ENCODE measurements at regions not wholly inside any gene's neighbourhood (a gene's known extent, or its start where the extent isn't known, plus 50 kb on each side); places are given as distances from the start of the nearest gene placed in this dataset.

GRCh38 chr2:21288299-21288698, 164.5 kb downstream of the TDRD15 start:
- DNase-seq: no peak

GRCh38 chr2:21288739-21289520, 165.2 kb downstream of the TDRD15 start:
- no peak for DNase-seq

DNA sequence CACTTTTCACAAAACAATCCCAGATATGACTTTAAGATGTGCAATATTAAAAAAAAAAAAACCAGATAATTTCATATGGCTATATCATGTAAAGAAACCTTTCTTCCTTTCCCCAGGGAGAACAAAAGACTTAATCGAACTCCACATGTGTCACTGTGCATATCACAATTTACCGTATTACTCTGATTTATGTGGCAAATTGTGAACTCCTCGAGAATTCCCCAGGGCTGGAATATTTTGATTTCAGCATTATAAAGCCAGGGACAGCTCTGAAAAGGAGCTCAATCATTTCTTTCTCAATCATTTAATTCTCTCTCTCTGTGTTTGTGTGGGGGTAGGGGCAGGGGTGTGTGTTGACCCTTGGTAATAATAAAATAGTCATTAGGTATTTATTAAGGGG, 165.8 kb downstream of the TDRD15 start:
- no peak for DNase-seq

GRCh38 chr2:21289989-21290388, 166.2 kb downstream of the TDRD15 start:
- DNase-seq: no peak

DNA sequence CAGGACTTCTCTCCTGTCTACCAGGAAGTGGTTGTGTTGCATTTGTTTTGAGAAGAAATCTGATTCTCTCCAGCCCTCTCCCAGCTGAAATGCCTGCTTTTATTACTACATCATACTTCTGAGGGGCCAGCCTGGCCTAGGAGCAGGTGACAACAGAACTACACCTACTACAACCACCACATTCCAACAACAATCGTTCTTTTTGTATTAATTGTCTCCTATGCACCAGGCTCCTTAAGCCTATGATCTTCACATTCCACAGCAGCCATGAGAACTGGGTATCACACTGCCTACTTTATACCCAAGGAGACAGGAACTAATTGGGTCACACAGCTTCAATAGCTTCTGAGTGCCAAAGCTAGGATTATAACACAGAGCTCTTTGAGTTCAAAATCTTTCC, 167.7 kb downstream of the TDRD15 start:
- no peak for DNase-seq

- no peak for DNase-seq
Observed at GRCh38 chr2:21294446-21294845, 170.7 kb downstream of the TDRD15 start.

GRCh38 chr2:21299411-21299810, 175.6 kb downstream of the TDRD15 start:
- DNase-seq: no peak

DNA sequence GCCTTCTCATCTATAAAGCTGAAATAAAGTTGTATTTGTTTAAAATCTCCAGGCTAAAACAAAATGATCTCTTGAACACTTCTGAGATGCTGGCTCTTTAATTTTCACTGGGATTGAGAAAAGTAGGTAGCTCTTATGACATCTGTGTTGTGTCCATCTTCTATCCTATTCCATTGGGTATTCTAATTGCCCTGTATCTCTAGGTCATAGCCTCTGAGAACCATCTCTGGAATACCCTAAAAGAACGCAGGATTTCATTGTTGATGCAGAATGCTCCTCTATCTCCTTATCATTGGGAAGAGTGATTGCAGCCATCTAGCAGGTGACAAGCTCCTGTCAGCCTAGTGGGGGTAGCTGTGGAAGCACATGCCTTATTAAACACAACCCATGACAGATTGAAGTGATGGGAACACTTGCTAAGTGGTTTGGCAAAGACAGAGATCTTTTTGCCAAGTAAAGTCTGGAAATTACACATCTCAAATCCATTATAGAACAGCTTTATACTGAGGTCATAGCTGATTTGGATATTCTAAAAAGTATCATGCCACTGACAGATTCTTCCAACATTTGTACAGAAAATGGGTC, 178.2 kb downstream of the TDRD15 start:
- no peak for DNase-seq

DNA sequence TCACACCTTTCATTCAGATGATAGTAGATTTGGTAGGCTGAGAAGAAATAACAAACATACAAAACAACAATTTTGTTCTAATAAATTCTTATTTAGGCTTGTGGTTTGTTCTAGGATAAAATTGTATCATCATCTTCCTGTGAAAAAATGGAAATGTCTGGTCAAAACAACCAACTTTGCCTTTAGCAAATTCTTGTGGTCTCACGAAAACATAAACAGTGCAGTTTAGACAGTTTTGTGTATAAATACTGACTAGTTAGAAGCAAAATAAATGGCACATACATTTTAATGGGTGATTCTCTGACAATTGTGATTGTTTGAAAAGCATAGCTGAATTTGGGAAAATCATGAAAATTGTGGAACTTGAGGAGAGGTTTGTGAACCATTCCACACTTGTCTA, 180.1 kb downstream of the TDRD15 start:
- no peak for DNase-seq

DNA sequence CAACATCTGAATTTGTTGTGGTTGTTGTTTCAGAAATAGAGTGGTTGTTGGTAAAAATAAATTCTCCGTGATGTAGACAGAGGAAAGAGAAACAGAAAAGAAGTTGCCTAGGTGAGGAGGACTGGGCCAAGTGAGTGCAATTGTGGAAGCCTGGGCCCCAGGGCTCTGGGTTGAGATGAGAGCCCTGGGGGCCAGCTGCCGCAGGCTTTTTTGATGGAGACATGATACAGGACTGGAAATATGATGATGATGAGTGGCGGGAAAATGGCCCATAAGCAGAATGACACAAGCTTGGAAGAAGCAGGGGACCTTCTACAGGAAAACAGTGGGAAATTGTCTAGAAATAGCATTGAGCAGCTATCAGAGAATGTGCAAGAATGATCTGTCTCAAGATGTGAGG, 181.8 kb downstream of the TDRD15 start:
- no peak for DNase-seq

GRCh38 chr2:21306235-21306634, 182.5 kb downstream of the TDRD15 start:
- DNase-seq: no peak

DNA sequence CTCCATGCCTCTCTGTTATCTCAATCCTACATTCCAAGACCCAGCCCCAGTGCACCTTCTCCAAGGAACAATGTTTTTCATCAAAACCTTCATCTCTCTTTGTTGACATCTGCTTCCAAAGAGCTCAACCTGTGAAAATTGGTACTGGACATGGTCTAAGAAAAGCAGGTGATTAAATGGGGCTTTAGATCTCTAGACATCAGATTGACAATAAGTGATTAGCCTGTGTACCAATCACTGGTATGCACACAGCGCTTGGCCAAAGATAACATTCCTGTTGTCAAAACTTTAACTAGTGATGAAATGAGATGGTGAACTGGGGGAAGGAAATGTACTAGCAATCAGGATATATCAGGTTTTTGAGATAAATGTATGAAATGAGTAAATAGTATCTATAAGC, 183.3 kb downstream of the TDRD15 start:
- DNase-seq: no peak

DNA sequence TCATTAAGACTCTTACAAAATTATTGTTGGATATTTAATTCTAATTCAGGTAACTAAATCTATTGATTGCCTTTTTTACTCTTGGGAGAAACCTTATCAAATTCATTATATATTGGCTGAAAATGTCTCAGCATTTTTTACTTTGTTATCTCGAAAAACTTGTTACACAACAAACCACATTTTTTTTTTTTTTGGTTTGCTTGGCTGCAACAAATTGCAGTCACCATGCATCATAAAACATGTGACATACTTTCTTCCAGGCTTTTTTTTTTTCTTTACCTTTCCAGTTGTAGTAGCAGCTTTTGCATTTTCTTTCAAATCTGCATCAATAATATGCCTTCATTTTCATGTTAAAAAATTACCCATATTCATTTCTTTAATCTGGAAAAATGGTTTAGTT, 186.7 kb downstream of the TDRD15 start:
- no peak for DNase-seq

- DNase-seq: no peak
Observed at GRCh38 chr2:21314322-21314835, 190.6 kb downstream of the TDRD15 start.

GRCh38 chr2:21317131-21317530, 193.4 kb downstream of the TDRD15 start:
- DNase-seq: peak; percentile 75

DNA sequence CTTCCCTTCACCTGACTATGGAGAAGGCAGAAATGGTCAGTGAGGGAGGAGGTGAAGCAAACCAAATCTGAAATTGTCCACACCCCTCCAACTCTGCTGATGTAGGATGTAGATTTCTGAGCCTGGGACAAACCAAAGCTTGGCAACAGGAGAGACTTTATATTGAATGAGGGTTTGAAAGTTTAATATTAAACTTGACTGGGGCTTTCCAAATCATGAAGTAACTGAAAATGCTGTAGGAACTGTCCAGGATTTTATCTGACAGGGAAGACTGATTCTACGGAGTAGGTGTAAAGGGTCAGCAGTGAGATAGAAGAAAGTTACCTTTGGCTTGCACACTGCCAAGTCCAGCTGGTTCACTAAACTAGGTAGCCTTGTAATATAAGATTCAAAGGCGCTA, 194.5 kb downstream of the TDRD15 start:
- no peak for DNase-seq

DNA sequence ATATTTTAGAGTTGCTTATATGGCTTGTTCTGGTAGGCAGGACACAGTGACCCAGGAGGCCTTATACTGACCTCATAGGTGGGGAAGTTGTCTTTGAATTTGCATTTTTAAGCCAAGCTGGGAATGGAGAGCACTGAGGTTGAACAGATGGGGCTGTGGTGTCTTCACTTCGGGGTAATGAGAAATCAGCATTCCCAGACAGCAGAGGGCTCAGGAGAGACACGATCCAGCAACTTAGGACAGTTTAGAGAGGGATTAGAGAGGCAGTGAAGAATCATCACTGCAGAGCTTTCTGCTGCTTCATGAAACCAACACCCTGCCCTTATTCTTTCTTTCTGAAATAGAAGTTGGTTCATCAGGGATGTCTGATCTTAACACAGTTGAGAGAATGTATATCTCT, 202.4 kb downstream of the TDRD15 start:
- peak; percentile 89 for DNase-seq

DNA sequence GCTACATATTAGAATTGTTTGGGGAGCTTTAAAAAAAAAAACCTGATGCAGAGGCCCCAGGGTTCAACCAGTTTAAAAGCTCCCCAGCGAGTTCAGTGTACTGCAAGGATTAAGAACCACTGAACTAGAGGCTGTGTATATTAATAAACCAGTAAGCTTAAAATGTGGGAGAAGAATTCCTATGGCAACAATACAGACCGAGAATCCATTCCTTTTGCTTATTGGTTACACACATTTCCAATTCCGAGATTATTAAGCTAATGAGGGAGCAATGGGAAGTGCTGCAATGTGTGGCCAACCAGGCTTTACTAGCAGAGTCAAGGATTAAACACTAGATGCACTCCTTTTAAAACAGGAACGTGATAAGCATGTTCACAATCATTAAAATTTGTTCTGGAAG, 204.4 kb downstream of the TDRD15 start:
- DNase-seq: no peak

DNA sequence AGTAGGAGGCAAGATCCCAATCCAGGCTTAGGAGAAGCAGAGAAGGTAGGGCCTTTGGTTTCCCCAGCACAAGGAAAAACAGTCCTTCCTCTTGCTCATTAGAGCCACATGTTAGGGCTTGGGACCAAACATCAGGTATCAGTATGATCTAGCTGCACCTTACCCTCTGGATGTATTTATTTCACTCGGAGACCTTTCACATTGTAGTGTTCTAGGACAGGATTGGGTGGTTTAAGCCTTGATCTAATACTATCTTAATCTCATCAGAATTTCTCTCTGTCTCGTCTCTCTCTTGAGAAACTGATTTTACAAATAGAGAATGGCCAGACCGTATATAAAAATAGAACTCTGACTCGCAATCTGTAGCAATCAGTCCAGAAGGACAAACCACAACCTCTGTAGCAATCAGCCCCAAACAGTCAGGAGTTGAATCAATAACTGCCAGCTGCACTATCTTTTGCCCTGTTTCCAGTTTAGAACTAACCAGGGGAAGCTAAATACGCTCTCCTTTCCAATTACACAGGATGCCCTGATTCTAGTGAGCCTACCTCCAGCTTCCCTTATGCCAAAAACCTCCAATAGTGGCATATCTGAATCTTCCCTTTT, 207.1 kb downstream of the TDRD15 start:
- no peak for DNase-seq

- no peak for DNase-seq
Observed at GRCh38 chr2:21331625-21332370, 208.0 kb downstream of the TDRD15 start.

DNA sequence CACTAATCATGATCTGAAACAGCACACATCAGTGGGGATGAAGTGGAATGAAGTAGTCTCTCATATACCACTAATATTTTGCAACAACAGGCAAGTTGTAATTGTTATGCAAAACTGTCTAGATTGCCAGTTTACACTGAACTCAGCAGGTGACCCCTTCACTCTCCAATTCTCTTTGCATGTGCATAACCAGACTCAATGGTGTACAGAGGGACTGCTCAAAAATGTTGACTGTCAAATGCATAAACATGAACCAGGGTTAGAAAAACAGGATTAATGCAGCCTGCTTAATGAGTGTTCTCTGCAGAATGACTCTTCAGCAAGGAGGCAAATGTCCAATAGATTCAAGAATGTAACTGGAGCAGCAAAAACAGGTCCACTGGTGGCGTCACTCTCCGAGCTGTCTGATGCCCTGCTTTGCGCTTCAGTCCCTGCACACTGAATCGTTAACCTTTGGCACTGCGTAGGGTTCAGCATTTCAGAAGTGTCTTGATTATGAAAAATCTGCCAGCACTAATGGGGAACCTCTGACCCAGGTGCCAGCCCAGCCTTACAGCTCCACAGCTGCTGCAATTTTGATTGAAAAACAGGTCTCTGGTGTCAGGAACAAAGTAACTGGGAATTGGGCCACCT, 209.3 kb downstream of the TDRD15 start:
- no peak for DNase-seq

GRCh38 chr2:21333684-21334083, 209.9 kb downstream of the TDRD15 start:
- peak; percentile 9 for DNase-seq

DNA sequence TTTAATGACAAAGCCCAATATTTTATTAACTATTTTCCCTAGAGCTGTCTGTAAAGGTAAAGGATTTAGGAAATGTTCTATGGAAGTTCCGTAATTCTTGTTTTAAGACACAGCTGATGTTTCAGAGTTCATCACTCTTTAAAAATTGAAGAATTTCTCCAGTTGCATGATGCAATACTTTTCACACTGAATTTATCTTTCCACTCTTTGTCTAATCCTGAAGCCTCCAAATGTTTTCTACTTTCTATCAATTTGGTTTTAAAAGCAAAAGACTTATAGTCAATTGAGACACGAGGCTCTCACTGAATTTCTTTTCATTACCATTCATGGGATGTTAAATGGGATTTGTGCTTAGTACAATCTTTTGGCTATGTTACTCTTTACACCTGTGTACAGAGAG, 223.2 kb downstream of the TDRD15 start:
- DNase-seq: no peak
